HS-5 (cell line): ENCODE measurements at regions not wholly inside any gene's neighbourhood (a gene's known extent, or its start where the extent isn't known, plus 50 kb on each side); places are given as distances from the start of the nearest gene placed in this dataset.

Experiments
- DNase-seq: peaks from one replicate; pipeline ENCODE4 v3.0.0-alpha.2; 2012; ENCODE audit warnings: low read depth

GRCh38 chr20:9981829-9982228, 53.0 kb upstream of the ANKEF1 start:
- no peak for DNase-seq

GRCh38 chr20:9978397-9979004, 56.3 kb upstream of the ANKEF1 start:
- peak; percentile 76 for DNase-seq

DNA sequence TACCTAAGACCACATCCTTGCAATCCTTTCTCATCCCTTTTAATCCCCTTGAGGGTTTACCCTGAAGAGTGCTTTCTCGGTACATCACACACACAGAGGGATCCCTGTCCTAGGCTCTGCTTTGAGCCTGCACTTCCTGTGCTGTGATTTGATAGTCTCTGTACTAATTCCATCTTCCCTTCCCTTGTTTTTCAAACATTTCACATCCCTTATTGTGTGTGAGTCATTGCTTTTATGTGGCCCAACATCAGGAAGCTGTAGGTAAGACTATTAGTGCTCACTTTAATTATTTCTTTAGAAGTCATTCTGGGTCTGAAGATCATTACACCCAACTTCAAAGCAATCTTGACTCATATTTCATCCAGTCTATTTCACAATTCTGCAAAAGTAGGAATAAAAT, 57.2 kb upstream of the ANKEF1 start:
- DNase-seq, result no peak

DNA sequence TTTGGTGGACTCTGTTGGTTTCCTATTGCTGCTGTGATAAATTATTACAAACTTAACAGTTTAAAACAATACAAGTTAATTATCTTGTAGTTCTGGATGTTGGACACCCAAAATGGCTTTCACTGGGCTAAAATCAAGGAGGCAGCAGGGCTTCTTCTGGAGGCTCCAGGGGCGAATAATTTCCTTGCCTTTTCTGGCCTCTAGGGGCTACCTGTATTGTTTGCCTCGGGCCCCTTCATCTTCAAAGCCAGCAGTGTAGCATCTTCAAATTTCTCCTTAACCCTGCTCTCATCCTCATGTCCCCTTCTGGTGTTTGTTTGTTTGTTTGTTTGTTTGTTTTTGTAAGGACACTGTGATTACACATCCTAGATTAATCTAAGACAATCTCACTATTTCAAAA, 60.5 kb upstream of the ANKEF1 start:
- no peak for DNase-seq

DNA sequence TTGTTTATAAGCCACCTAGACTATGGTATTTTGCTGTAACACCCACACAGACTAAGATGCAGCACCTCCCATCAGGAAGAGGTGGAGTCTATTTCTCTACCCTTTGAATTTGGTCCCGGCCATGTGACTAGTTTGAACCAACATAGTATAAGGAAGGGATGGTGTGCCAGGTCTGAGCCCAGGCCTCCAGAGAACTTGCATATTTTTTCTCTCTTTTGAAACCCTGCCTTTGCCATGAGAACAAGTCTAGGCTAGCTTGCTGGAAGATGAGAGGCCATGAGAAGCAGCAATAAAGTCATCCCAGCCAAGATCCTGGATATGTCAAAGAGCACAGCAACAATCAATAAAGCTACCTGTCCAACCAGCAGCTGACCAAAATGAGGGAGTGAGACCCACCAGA, 63.0 kb upstream of the ANKEF1 start:
- DNase-seq, result no peak

GRCh38 chr20:9969626-9970025, 65.2 kb upstream of the ANKEF1 start:
- no peak for DNase-seq

DNA sequence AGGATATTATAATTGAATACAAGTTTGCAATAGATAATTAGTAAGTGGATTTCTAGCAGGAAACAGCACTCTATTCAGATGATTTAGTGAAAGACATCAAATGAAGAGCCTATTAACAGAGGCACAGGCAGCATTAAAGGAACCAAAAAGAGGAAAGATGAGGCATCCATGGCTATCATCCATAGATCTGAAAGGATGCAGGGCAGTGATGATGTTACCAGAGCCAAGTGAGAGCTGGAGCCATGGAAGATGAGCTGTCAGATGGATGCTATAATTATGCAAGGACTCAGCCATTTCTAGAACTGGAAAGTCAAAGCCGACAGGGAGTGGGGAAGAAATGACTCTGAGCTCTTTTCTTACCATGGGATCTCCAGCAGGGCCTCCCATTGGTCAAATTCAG, 66.8 kb upstream of the ANKEF1 start:
- DNase-seq, result no peak

- DNase-seq, result no peak
Observed at GRCh38 chr20:9966966-9967365, 67.8 kb upstream of the ANKEF1 start.

- no peak for DNase-seq
Observed at GRCh38 chr20:9963029-9963428, 71.8 kb upstream of the ANKEF1 start.

GRCh38 chr20:9958693-9959092, 76.1 kb upstream of the ANKEF1 start:
- DNase-seq, result no peak

- DNase-seq, result peak; percentile 45
Observed at GRCh38 chr20:9955646-9956045, 79.1 kb upstream of the ANKEF1 start.

DNA sequence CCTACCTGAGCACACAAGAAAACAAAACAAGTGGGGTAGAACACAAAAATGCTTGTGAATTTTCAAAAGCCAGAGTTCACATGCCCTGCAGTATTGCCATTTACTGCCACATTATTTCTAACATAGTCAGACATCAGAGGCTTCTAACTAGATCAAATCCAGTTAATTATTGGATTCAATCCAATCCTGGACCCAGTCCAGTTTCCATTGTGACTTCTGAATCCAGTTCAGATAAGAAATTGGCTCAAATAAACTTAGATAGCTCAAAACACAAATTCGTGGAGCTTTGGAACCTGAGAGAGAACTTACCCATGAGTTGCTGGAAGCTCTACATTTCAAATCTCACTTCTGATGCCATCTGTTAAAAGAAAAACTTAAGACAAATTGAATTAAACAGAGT, 85.2 kb upstream of the ANKEF1 start:
- DNase-seq, result no peak

DNA sequence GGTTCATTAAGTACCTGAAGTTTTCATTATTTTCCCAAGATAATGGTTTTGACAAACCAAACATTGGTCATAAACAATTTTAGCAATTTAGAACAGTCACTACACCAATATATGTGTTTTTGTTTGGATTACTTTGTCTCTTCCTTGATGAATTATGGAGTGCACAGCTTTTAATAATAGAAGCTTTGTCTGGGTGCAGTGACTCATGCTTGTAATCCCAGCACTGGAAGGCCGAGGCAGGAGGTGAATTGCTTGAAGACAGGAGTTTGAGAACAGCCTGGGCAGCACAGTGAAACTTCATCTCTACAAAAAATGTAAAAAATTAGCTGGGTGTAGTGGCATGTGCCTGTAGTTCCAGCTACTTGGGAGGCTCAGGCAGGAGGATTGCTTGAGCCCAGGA, 89.4 kb upstream of the ANKEF1 start:
- DNase-seq, result no peak

- no peak for DNase-seq
Observed at GRCh38 chr20:9942736-9943135, 92.1 kb upstream of the ANKEF1 start.

DNA sequence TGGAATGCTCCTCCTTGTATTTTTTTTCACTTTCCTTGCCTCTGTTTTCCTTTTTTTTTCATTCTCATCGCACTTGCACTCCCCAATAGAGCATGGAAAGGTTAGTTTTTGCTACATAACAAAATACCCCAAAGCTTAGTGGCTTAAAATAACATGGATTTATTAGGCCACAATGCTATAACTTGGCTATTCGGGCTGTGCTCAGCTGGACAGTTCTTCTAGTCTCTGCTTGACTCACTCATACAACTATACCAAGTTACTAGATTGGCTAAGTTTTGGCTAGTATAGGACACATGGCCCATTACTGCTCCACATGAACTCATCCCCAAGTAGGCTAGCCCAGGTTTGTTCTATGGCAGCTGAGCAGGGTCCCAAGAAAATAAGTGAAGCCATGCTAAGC, 94.5 kb upstream of the ANKEF1 start:
- DNase-seq, result no peak

DNA sequence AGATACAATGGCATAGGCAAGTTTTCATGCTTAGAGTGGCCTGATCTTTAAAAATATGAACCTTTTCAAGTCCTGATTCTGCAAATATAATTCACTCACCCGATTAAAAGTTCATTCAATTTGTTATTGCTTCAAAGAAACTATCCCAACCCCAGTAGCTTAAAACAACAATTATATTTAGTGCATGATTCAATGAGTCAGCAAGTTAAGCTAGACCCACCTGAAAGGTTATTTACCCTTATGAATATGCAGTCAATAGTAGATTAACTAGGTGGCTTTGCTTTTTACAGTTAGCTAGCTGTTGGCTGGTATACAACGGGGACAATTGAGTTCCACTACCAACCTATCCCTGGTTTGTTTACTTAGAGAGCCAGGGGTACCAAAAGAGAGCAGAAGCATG, 95.6 kb upstream of the ANKEF1 start:
- DNase-seq, result no peak

- DNase-seq, result no peak
Observed at GRCh38 chr20:9935285-9935684, 96.4 kb upstream of the PAK5 start.

DNA sequence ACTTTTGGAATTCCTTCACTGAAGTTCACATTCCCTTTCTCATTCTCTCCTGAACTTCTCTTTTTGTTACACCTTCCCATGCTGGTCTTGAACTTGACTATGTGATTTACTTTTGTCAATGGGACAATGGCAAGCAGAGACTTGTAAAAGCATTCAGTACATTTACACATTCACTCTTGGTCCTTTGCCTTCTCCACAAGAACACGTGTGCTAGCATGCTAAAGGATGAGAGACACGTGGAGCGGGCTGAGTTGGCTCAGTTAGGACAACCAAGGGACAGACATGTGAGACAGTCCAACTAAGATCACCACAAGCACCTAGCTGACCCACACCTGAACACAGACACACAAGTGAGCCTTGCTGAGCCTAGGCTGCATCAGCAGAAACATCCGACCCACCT, 91.3 kb upstream of the PAK5 start:
- DNase-seq, result no peak

DNA sequence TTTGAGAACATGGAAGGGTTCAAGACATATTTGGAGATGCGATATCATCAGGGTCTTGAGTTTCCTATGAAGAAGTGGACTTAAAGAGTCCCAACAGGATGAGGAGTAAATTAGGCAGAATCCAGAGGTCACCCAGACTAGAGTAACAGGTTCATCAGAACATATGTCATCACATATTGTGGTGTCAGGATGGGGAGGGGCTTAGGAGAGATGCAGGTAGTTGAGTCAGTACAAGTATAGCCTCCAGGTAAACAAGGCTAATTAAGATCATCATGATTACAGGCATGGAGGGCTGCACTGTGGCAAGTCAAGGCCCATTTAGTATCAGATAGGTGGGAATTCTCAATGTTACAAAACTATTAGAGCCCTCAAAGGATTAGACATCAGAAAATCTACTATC, 90.1 kb upstream of the PAK5 start:
- no peak for DNase-seq

DNA sequence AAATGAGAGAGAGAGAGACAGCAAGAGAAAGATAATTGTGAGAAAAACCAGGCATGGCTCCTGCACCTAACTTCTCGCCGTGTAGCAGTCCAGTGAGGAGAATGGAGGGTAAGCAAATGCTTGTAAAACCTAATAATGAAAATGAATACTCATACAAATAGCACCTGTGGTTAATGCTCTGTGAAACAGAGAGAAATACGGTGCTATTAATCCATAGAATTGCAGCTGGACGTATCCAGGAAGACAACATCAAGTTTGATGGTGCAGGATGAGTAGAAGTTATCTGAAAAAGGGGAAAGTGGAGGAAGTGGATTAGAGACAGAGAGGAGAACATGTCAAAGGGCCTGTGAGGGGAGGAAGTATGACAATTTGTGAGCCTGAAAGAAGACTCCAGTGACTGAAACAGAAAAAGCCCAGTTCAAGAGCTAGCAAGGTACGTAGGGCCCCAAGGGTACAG, 89.4 kb upstream of the PAK5 start:
- DNase-seq, result no peak

DNA sequence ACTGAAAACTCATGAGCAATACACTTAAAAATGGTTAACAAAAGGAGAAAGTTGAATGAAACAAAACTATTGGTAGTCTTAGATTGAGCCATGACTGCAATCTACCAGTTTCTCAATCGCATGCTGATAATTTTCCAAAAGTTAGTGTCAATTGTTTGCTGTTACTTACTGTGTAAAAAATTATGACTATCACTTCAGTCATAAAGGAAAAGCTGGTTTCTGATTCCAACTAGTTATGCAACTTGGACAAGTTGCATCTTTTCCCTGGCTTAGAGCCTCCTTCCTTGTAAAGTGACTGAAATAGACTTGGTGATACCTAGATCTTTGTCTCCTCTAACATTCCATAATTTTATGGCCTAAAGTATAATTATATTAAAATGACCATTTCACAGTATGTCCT, 88.3 kb upstream of the PAK5 start:
- DNase-seq, result no peak

- DNase-seq, result no peak
Observed at GRCh38 chr20:9926476-9926875, 87.6 kb upstream of the PAK5 start.

- no peak for DNase-seq
Observed at GRCh38 chr20:9926007-9926406, 87.1 kb upstream of the PAK5 start.

- no peak for DNase-seq
Observed at GRCh38 chr20:9923648-9924047, 84.8 kb upstream of the PAK5 start.

- DNase-seq, result no peak
Observed at GRCh38 chr20:9920866-9921265, 82.0 kb upstream of the PAK5 start.
